ENCODE measurements at regions not wholly inside any gene's neighbourhood (a gene's known extent, or its start where the extent isn't known, plus 50 kb on each side); places are given as distances from the start of the nearest gene placed in this dataset.
"Not testable (repeated sequence)": the region's sequence is repeated elsewhere in the genome, so short reads cannot be mapped to it uniquely, and the experiment has no call there.

DNA sequence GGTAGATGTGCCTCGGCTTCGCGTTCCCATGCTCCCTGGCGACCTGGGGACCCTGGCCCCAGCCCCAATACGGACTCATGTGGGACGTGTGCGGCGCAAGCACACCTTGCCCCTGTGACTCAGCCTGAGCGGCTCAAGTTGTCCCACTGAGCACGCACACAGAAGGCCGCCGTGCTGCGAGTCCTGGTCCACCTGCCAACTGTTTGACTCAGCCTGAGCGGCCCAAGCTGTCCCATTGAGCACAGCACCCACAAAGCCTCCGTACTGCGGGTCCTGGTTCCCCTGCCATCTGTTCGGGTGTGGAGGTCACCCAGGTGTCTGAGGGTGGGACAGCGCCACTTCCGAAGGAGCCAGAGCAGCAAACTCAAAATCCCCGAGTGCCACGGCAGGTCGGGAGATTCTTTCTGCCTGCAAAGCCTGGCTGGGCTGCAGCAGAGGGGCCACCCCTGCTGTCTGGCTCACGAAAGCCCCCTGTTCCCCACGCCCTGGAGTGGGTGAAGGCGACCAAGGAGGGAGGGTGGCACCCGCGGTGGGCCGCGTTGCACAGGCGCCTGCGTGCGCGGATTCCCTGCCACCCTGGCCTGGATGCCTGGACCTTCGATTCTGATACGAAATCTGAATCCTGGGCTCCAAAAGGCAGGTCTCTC lies 362.6 kb upstream of the DEFB115 start:
- TF ChIP-seq, protein P1, sequence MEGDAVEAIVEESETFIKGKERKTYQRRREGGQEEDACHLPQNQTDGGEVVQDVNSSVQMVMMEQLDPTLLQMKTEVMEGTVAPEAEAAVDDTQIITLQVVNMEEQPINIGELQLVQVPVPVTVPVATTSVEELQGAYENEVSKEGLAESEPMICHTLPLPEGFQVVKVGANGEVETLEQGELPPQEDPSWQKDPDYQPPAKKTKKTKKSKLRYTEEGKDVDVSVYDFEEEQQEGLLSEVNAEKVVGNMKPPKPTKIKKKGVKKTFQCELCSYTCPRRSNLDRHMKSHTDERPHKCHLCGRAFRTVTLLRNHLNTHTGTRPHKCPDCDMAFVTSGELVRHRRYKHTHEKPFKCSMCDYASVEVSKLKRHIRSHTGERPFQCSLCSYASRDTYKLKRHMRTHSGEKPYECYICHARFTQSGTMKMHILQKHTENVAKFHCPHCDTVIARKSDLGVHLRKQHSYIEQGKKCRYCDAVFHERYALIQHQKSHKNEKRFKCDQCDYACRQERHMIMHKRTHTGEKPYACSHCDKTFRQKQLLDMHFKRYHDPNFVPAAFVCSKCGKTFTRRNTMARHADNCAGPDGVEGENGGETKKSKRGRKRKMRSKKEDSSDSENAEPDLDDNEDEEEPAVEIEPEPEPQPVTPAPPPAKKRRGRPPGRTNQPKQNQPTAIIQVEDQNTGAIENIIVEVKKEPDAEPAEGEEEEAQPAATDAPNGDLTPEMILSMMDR (IDR thresholded peaks at IDR 0.05): not testable (repeated sequence)
- TF ChIP-seq POLR2A (IDR thresholded peaks at IDR 0.05): not testable (repeated sequence)
